Neural crest cell (in vitro differentiated cells): ENCODE measurements at regions not wholly inside any gene's neighbourhood (a gene's known extent, or its start where the extent isn't known, plus 50 kb on each side); places are given as distances from the start of the nearest gene placed in this dataset.

ENCODE experiments used
- DNase-seq: peaks from one replicate; pipeline ENCODE4 v3.0.0; 2021; ENCODE audit warnings: low read depth, mixed read lengths, low spot score
- H3K27ac Mint-ChIP-seq: one replicate; pipeline ENCODE4 v1.8.0; 2021; ENCODE audit warnings: mild to moderate bottlenecking, mixed read lengths; ENCODE audit not compliant: unreplicated experiment
- H3K27me3 Mint-ChIP-seq: 2 replicates; pipeline ENCODE4 v1.8.0; 2021; ENCODE audit warnings: low read depth, mild to moderate bottlenecking, mixed read lengths
- H3K36me3 Mint-ChIP-seq: 2 replicates; pipeline ENCODE4 v1.8.0; 2021; ENCODE audit warnings: low read depth, mild to moderate bottlenecking, mixed read lengths
- H3K4me1 Mint-ChIP-seq: 2 replicates; pipeline ENCODE4 v1.8.0; 2021; ENCODE audit warnings: mixed read lengths
- H3K4me3 Mint-ChIP-seq: one replicate; pipeline ENCODE4 v1.8.0; 2021; ENCODE audit warnings: mild to moderate bottlenecking, mixed read lengths
- H3K9me3 Mint-ChIP-seq: 2 replicates; pipeline ENCODE4 v1.8.0; 2021; ENCODE audit warnings: mixed read lengths
- TF ChIP-seq, protein P1 (sequence below): fragments of 200-600 bp; sonication (generic); conservative IDR thresholded peaks from 2 replicates; pipeline ENCODE4 v1.5.0; 2021; ENCODE audit warnings: antibody characterized with exemption, mild to moderate bottlenecking

DNA sequence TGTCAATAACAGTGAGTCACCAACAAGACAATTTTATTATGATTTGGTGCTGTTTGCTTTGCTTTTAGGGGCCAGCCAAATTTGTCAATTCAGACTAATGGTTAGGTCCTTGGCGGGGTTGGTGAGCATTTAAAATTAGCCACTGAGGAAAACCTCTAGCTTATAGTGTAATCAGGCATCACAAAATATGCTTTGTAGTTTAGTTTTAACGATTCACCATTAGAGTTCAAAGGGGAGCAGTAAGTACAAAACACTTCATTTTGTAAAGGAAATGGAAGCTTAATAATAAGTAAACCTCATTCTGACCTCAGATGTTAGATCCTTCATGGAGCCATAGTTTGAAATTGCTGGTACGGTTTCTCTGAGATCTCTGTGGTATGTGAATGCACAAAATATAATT, 218.4 kb upstream of the GOLIM4 start:
- TF ChIP-seq, protein P1, sequence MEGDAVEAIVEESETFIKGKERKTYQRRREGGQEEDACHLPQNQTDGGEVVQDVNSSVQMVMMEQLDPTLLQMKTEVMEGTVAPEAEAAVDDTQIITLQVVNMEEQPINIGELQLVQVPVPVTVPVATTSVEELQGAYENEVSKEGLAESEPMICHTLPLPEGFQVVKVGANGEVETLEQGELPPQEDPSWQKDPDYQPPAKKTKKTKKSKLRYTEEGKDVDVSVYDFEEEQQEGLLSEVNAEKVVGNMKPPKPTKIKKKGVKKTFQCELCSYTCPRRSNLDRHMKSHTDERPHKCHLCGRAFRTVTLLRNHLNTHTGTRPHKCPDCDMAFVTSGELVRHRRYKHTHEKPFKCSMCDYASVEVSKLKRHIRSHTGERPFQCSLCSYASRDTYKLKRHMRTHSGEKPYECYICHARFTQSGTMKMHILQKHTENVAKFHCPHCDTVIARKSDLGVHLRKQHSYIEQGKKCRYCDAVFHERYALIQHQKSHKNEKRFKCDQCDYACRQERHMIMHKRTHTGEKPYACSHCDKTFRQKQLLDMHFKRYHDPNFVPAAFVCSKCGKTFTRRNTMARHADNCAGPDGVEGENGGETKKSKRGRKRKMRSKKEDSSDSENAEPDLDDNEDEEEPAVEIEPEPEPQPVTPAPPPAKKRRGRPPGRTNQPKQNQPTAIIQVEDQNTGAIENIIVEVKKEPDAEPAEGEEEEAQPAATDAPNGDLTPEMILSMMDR = no peak
- H3K9me3 Mint-ChIP-seq = peaks cover 3% of the 10 kb centered on the region
- H3K4me3 Mint-ChIP-seq = no peak overlapping the region
- H3K36me3 Mint-ChIP-seq = peaks cover 11% of the 10 kb centered on the region
- H3K27me3 Mint-ChIP-seq = no peaks in the 10 kb centered on the region
- H3K27ac Mint-ChIP-seq = peak overlapping the region; percentile 27
- DNase-seq = no peak
- H3K4me1 Mint-ChIP-seq = no peaks in the 10 kb centered on the region

DNA sequence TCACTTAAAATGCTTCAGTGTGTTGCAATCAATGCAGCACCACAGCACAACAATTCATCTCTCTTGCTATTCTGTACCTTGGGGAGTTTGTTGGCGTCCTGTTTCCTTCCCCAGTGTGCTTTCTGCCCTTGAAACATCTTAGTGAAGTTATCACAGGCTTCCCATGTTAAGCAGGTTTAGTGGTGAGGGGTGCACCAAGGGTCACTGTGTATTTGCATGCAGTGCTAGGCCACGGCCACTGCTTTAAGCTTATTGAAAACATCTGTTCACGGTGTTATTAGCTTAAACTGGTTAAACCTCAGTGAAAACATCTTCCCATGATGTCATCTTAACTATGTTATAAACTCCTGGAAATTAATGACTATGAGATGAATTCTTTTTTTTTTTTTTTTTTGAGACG, 217.3 kb upstream of the GOLIM4 start:
- no peak for DNase-seq
- no peaks in the 10 kb centered on the region for H3K27me3 Mint-ChIP-seq
- no peak overlapping the region for H3K4me3 Mint-ChIP-seq
- TF ChIP-seq, protein P1 = no peak
- H3K4me1 Mint-ChIP-seq = no peaks in the 10 kb centered on the region
- peaks cover 9% of the 10 kb centered on the region for H3K36me3 Mint-ChIP-seq
- H3K27ac Mint-ChIP-seq = peak overlapping the region; percentile 57
- no peaks in the 10 kb centered on the region for H3K9me3 Mint-ChIP-seq

- Mint-ChIP-seq H3K27me3 (no peaks in the 10 kb centered on the region), H3K4me1 (no peaks in the 10 kb centered on the region), H3K9me3 (peaks cover 4% of the 10 kb centered on the region), H3K27ac (no peak overlapping the region), H3K4me3 (no peak overlapping the region), H3K36me3 (peaks cover 13% of the 10 kb centered on the region)
- DNase-seq = no peak
- TF ChIP-seq, protein P1 = no peak
Observed at GRCh38 chr3:168307893-168308292, 212.2 kb upstream of the GOLIM4 start.

GRCh38 chr3:168295027-168295426, 199.3 kb upstream of the GOLIM4 start:
- TF ChIP-seq, protein P1 = no peak
- no peak for DNase-seq
- H3K4me3 Mint-ChIP-seq = no peak overlapping the region
- peaks cover 3% of the 10 kb centered on the region for H3K9me3 Mint-ChIP-seq
- no peaks in the 10 kb centered on the region for H3K36me3 Mint-ChIP-seq
- H3K4me1 Mint-ChIP-seq = peaks cover 5% of the 10 kb centered on the region
- no peaks in the 10 kb centered on the region for H3K27me3 Mint-ChIP-seq
- no peak overlapping the region for H3K27ac Mint-ChIP-seq

- Mint-ChIP-seq H3K4me3 (no peak overlapping the region), H3K4me1 (peaks cover 8% of the 10 kb centered on the region)
Observed at GRCh38 chr3:168292296-168292695, 196.6 kb upstream of the GOLIM4 start.

More at GRCh38 chr3:168292296-168292695, 196.6 kb upstream of the GOLIM4 start:
- no peaks in the 10 kb centered on the region for H3K36me3 Mint-ChIP-seq
- no peak overlapping the region for H3K27ac Mint-ChIP-seq
- H3K9me3 Mint-ChIP-seq = peaks cover 3% of the 10 kb centered on the region
- TF ChIP-seq, protein P1 = no peak
- no peaks in the 10 kb centered on the region for H3K27me3 Mint-ChIP-seq
- no peak for DNase-seq
